Hematopoietic multipotent progenitor cell (in vitro differentiated cells): ENCODE measurements at regions not wholly inside any gene's neighbourhood (a gene's known extent, or its start where the extent isn't known, plus 50 kb on each side); places are given as distances from the start of the nearest gene placed in this dataset.

Experiments used
- DNase-seq, 3 donors: peaks; one replicate each; pipeline ENCODE4 v3.0.0-alpha.2; 2011 to 2015; ENCODE audit warnings: low read depth in 2 of 3, low spot score in 2 of 3

GRCh38 chr13:103965506-103966243 is 899.5 kb upstream of the SLC10A2 start:
- DNase-seq: no peak

- DNase-seq: no peak
Observed at GRCh38 chr13:103961784-103962183, 895.6 kb upstream of the SLC10A2 start.

GRCh38 chr13:103961129-103961528 is 894.9 kb upstream of the SLC10A2 start:
- no peak for DNase-seq

- no peak for DNase-seq
Observed at GRCh38 chr13:103960001-103960400, 893.8 kb upstream of the SLC10A2 start.

GRCh38 chr13:103958691-103959090 is 892.5 kb upstream of the SLC10A2 start:
- no peak for DNase-seq

- no peak for DNase-seq
Observed at GRCh38 chr13:103957939-103958338, 891.7 kb upstream of the SLC10A2 start.

- no peak for DNase-seq
Observed at GRCh38 chr13:103953859-103954258, 887.6 kb upstream of the SLC10A2 start.

- DNase-seq: no peak
Observed at GRCh38 chr13:103952183-103952582, 886.0 kb upstream of the SLC10A2 start.

GRCh38 chr13:103948426-103948825 is 882.2 kb upstream of the SLC10A2 start:
- no peak for DNase-seq

- DNase-seq: no peak
Observed at GRCh38 chr13:103945836-103946235, 879.6 kb upstream of the SLC10A2 start.

- no peak for DNase-seq
Observed at GRCh38 chr13:103941506-103942140, 875.4 kb upstream of the SLC10A2 start.

GRCh38 chr13:103935117-103935516 is 868.9 kb upstream of the SLC10A2 start:
- no peak for DNase-seq

- no peak for DNase-seq
Observed at GRCh38 chr13:103931885-103932284, 865.7 kb upstream of the SLC10A2 start.

- DNase-seq: no peak
Observed at GRCh38 chr13:103931331-103931845, 865.2 kb upstream of the SLC10A2 start.

GRCh38 chr13:103926118-103926517 is 859.9 kb upstream of the SLC10A2 start:
- DNase-seq: no peak

GRCh38 chr13:103908911-103909310 is 842.7 kb upstream of the SLC10A2 start:
- no peak for DNase-seq

- no peak for DNase-seq
Observed at GRCh38 chr13:103908274-103908673, 842.1 kb upstream of the SLC10A2 start.

- no peak for DNase-seq
Observed at GRCh38 chr13:103903790-103904189, 837.6 kb upstream of the SLC10A2 start.

- no peak for DNase-seq
Observed at GRCh38 chr13:103898481-103898880, 832.3 kb upstream of the SLC10A2 start.

GRCh38 chr13:103895835-103896531 is 829.8 kb upstream of the SLC10A2 start:
- no peak for DNase-seq

GRCh38 chr13:103894626-103895025 is 828.4 kb upstream of the SLC10A2 start:
- no peak for DNase-seq
